Sigmoid colon (tissue), 4 donors: ENCODE measurements at regions not wholly inside any gene's neighbourhood (a gene's known extent, or its start where the extent isn't known, plus 50 kb on each side); places are given as distances from the start of the nearest gene placed in this dataset.

Experiments used
- POLR2A ChIP-seq, 2 donors: fragments of 450-650 bp; IDR thresholded peaks; one replicate each; pipeline ENCODE4 v1.6.1; 2016; ENCODE audit warnings: antibody characterized with exemption in 2 of 2, mild to moderate bottlenecking in 2 of 2, moderate library complexity in 2 of 2
- POLR2AphosphoS5 ChIP-seq, 4 donors: sonication (generic); formaldehyde crosslinking; IDR thresholded peaks; one replicate each; pipeline ENCODE4 v1.6.1; 2017; ENCODE audit warnings: antibody characterized with exemption in 4 of 4
- TF ChIP-seq, protein P1 (sequence below), 4 experiments: fragments of 450-650 bp in 3 of 4; fragments of 200-600 bp in 1 of 4; IDR thresholded peaks; one replicate each; pipeline ENCODE4 v1.5.1; 2016 to 2019; ENCODE audit warnings: antibody characterized with exemption in 4 of 4, mild to moderate bottlenecking in 3 of 4, moderate library complexity in 2 of 4

DNA sequence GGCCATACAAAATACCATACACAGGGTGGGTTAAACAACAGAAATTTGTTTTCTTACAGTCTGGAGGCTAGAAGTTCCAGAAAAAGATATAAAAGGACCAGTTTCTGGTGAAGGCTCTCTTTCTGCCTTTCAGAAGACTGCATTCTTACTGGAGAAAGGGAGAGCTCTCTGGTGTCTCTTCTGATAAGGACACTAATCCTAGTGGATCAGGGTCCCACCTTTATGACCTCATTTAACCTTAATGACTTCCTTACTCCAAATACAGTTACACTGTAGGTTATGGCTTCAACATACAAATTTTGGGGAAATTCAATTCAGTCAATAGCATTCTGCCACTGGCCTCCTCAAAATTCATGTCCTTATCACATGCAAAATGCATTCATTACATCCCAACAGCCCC is 351.9 kb upstream of the POU5F2 start:
- TF ChIP-seq, protein P1, sequence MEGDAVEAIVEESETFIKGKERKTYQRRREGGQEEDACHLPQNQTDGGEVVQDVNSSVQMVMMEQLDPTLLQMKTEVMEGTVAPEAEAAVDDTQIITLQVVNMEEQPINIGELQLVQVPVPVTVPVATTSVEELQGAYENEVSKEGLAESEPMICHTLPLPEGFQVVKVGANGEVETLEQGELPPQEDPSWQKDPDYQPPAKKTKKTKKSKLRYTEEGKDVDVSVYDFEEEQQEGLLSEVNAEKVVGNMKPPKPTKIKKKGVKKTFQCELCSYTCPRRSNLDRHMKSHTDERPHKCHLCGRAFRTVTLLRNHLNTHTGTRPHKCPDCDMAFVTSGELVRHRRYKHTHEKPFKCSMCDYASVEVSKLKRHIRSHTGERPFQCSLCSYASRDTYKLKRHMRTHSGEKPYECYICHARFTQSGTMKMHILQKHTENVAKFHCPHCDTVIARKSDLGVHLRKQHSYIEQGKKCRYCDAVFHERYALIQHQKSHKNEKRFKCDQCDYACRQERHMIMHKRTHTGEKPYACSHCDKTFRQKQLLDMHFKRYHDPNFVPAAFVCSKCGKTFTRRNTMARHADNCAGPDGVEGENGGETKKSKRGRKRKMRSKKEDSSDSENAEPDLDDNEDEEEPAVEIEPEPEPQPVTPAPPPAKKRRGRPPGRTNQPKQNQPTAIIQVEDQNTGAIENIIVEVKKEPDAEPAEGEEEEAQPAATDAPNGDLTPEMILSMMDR (IDR thresholded peaks at IDR 0.05) = no peak
- TF ChIP-seq POLR2AphosphoS5 (IDR thresholded peaks at IDR 0.05) = no peak
- no peak for TF ChIP-seq POLR2A (IDR thresholded peaks at IDR 0.05)
